Loucy (cell line): ENCODE measurements at regions not wholly inside any gene's neighbourhood (a gene's known extent, or its start where the extent isn't known, plus 50 kb on each side); places are given as distances from the start of the nearest gene placed in this dataset.

Source experiments
- CTCF ChIP-seq: fragments of 200-600 bp; sonication (generic); conservative IDR thresholded peaks from 2 replicates; pipeline ENCODE4 v1.5.1; 2014; ENCODE audit warnings: mild to moderate bottlenecking, antibody characterized with exemption, low read length
- EZH2phosphoT487 ChIP-seq: fragments of 200-600 bp; IDR thresholded peaks from 2 replicates; pipeline ENCODE4 v1.6.1; 2018; ENCODE audit warnings: antibody characterized with exemption, mild to moderate bottlenecking, moderate library complexity, borderline replicate concordance

GRCh38 chr5:111963555-111963954 lies 206.6 kb upstream of the NREP start:
- TF ChIP-seq CTCF (no peak), EZH2phosphoT487 (no peak)
